ENCODE measurements at regions not wholly inside any gene's neighbourhood (a gene's known extent, or its start where the extent isn't known, plus 50 kb on each side); places are given as distances from the start of the nearest gene placed in this dataset.
"Not testable (repeated sequence)": the region's sequence is repeated elsewhere in the genome, so short reads cannot be mapped to it uniquely, and the experiment has no call there.

DNA sequence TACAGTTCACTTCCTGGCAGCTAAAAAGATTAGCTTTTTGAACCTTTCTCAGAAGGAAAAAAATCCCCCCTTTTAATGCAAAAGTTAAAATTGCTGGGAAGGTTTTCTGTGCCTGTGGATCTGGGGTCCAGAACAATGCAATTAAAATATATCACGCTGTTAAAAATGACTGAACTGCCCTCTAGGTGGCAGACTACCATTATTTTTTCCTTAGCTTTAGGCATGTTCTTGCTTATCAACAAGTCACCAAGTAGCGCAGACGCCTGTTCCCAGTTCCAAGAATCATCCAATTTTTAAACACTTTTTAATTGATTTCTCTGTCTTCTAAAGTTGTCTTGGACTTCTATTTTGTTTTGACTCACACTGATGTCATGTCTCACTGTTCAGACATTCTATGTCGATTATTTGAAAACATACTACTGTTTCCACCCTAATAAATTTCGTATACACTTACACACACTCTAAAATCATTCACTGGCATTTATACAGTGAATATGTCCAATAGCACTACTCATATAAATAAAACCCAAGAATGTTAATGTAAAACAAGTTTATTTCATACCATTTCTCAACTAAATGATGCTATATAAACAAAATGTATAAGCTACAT lies 661.6 kb downstream of the RAPGEF2 start:
- DNase-seq, result no peak
- H3K27me3 Mint-ChIP-seq, result no peaks in the 10 kb centered on the region
- CTCF ChIA-PET, result interaction anchor here (1.1 to 1.3 kb wide), 2 partner anchors 16 to 19 kb away, joined by 3 read pairs; no protein-coding TSS in a partner anchor
- H3K36me3 Mint-ChIP-seq, result no peaks in the 10 kb centered on the region
- no peaks in the 10 kb centered on the region for H3K9me3 Mint-ChIP-seq
- no peak overlapping the region for H3K4me3 Mint-ChIP-seq
- no peaks in the 10 kb centered on the region for H3K4me1 Mint-ChIP-seq
- no peak overlapping the region for H3K27ac Mint-ChIP-seq

DNA sequence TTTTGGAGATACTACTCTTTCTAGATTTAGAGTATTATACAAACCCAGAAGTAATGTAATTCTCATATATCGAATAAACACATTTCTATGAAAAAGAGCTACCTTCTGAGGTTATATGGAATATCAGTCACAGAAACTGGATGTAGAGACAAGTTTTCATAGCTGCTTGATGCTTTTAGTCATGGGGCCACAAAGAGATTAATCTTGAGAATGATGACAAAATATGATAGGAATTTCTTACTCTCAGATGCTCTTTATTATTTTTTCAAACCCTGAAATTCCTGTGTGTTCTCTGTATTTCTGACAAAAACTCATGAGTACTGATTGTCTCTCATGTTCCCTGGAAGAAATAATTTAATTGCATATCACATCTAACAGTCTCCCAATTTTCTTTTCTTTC lies 662.5 kb downstream of the RAPGEF2 start:
- no peaks in the 10 kb centered on the region for H3K9me3 Mint-ChIP-seq
- no peaks in the 10 kb centered on the region for H3K36me3 Mint-ChIP-seq
- no peak overlapping the region for H3K27ac Mint-ChIP-seq
- no peak overlapping the region for H3K4me3 Mint-ChIP-seq
- no peak for DNase-seq
- no peaks in the 10 kb centered on the region for H3K27me3 Mint-ChIP-seq
- no peaks in the 10 kb centered on the region for H3K4me1 Mint-ChIP-seq
- CTCF ChIA-PET, result interaction anchor here (1.3 kb wide), 1 partner anchor 15 kb away, joined by 3 read pairs; no protein-coding TSS in a partner anchor

DNA sequence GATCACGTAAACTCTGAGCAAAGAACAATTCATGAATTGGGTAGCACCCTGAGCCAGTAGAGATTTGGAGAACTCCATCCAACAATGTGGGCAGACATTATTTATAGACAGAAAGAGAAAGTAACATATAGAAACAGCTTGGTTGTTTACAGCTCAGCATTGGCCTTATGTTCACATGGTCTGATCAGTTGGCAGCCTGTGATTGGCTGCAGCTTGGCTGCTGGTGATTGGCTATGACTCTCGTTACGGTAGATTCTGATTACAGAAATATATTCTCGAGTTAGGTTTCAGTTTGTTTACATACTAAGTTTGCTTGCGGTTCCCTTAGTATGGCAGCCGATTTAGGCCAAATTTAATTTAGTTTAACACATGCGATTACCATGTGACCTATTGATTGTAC lies 663.4 kb downstream of the RAPGEF2 start:
- CTCF ChIA-PET, result no interaction called here
- Mint-ChIP-seq H3K36me3 (no peaks in the 10 kb centered on the region), H3K27me3 (no peaks in the 10 kb centered on the region)

DNA sequence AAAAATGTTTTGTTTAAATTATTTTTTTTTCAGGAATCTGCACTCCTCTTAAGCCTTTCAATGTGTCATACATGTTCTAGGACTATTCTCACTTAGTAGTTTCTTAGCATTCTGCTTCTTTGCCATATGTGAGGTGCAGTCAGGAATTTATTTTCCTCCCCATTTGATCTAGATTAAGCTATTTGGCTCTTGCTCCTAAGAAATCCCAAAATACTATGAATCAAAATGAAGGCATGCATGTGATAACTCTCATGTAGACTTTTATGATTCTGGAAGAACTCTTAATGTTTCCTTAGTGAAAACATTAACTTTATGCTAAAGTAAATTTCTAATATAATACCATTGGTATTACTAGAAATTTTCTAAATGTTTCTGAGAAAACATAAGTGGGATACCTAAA lies 664.5 kb downstream of the RAPGEF2 start:
- H3K36me3 Mint-ChIP-seq, result no peaks in the 10 kb centered on the region
- no peaks in the 10 kb centered on the region for H3K27me3 Mint-ChIP-seq
- CTCF ChIA-PET, result no interaction called here
- no peaks in the 10 kb centered on the region for H3K4me1 Mint-ChIP-seq
- no peak for DNase-seq
- H3K4me3 Mint-ChIP-seq, result no peak overlapping the region
- H3K27ac Mint-ChIP-seq, result no peak overlapping the region
- H3K9me3 Mint-ChIP-seq, result no peaks in the 10 kb centered on the region

More for the DNA sequence above, 663.4 kb downstream of the RAPGEF2 start:
- no peaks in the 10 kb centered on the region for H3K9me3 Mint-ChIP-seq
- no peak overlapping the region for H3K4me3 Mint-ChIP-seq
- H3K27ac Mint-ChIP-seq, result no peak overlapping the region
- no peak for DNase-seq
- H3K4me1 Mint-ChIP-seq, result no peaks in the 10 kb centered on the region

DNA sequence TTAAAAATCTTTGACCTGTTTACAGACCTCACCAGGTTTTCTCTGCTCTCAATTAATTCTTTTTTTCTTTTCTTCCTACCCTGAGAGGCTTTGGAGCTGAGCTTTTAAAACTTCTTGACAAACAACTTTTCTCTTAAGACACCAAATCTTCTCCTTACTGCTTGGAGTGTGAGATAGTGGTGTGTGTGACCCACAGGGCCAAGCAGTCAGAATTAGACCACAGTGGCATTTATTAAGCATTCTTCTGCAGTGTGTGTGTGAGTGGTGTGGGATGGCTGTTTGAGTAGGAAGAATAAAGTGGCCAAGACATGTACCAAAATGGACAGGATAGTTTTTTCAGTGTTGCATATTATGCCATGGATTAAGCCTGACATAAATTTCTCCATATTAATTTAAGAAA lies 665.1 kb downstream of the RAPGEF2 start:
- Mint-ChIP-seq H3K27me3 (no peaks in the 10 kb centered on the region), H3K9me3 (no peaks in the 10 kb centered on the region), H3K36me3 (no peaks in the 10 kb centered on the region), H3K27ac (no peak overlapping the region), H3K4me3 (no peak overlapping the region), H3K4me1 (no peaks in the 10 kb centered on the region)
- DNase-seq, result no peak
- CTCF ChIA-PET, result no interaction called here

DNA sequence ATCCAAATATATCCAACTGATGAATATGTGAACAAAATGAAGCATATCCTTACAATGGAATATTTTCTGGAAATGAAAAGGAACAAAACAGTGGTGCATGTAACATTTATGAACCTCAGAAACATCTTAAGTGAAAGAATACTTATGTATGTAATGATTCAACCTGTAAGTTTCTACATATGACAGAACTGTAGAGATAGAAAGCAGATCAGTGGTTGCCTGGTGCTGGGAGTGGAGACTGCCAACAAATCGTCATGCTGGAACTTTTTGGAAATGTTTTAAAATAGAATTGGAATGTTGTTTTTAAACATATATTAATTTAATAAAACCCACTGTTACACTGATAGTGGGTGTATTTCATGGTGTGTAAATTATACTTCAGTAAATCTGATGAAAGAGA lies 667.5 kb downstream of the RAPGEF2 start:
- CTCF ChIA-PET, result no interaction called here
- no peak overlapping the region for H3K4me3 Mint-ChIP-seq

DNA sequence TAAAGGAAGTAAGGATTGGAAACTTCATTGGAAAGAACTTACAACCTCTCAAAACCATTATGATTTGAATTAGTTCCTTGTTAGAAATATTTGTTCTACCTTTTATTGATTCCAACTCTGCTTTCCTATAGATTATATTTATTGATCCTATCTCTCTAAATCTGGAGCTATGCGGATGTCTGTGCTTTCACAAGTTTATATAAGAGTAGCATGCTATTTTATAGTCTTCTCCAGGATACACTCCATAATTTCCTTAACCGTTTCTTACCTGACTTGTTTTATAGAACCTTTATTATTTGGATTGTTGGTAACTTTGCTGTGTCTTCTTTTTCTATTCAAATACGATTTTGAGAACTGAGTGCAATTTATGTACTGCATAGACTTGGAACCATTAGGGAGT lies 668.1 kb downstream of the RAPGEF2 start:
- no peak overlapping the region for H3K27ac Mint-ChIP-seq
- DNase-seq, result no peak
- no peaks in the 10 kb centered on the region for H3K9me3 Mint-ChIP-seq
- CTCF ChIA-PET, result no interaction called here
- no peak overlapping the region for H3K4me3 Mint-ChIP-seq
- H3K36me3 Mint-ChIP-seq, result no peaks in the 10 kb centered on the region
- no peaks in the 10 kb centered on the region for H3K4me1 Mint-ChIP-seq
- H3K27me3 Mint-ChIP-seq, result no peaks in the 10 kb centered on the region

More for the DNA sequence above, 667.5 kb downstream of the RAPGEF2 start:
- Mint-ChIP-seq H3K27ac (no peak overlapping the region), H3K9me3 (no peaks in the 10 kb centered on the region), H3K36me3 (no peaks in the 10 kb centered on the region), H3K4me1 (no peaks in the 10 kb centered on the region), H3K27me3 (no peaks in the 10 kb centered on the region)
- DNase-seq, result no peak

DNA sequence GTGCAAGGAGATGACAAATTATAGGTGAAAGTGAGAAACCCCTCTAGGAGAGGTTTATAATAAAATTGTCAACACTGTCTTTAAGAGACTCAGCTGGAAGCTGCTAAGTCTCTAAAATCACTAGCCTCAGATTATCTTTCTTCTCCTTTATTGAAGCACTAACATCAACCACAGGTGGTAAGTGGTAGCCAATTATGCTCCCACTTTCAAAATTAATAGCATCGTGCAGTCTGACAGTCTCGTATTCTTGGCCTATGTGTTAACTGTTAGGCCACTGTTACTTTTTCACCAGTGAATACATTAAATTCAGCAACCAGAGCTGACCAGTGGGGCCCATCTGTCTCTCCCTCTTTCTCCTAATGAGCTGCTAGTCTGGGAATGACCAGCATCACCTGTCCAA lies 674.1 kb downstream of the RAPGEF2 start:
- Mint-ChIP-seq H3K27me3 (no peaks in the 10 kb centered on the region), H3K4me1 (no peaks in the 10 kb centered on the region), H3K36me3 (no peaks in the 10 kb centered on the region), H3K4me3 (no peak overlapping the region), H3K9me3 (no peaks in the 10 kb centered on the region), H3K27ac (no peak overlapping the region)
- CTCF ChIA-PET, result no interaction called here
- DNase-seq, result no peak

DNA sequence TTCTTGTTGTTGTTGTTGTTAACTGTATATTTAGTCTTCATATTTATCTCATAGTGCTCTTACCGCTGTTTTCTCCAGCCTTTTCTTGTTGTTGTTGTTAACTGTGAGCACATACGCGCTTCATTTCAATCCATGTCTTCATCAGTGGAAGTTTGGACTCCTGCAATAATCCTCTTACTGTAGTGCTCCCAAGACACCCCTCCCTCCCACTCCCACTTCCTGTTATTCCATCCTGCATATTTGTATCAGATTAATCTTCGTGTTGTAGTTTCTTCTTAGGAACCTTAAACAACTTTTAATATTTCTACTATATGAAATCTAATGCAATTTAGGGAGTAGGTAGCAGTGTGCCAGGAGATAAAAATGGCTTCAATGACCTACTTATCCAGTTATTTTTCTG lies 674.8 kb downstream of the RAPGEF2 start:
- H3K9me3 Mint-ChIP-seq, result no peaks in the 10 kb centered on the region
- CTCF ChIA-PET, result no interaction called here
- no peaks in the 10 kb centered on the region for H3K36me3 Mint-ChIP-seq
- H3K27ac Mint-ChIP-seq, result no peak overlapping the region
- no peak overlapping the region for H3K4me3 Mint-ChIP-seq
- H3K27me3 Mint-ChIP-seq, result no peaks in the 10 kb centered on the region
- no peak for DNase-seq
- no peaks in the 10 kb centered on the region for H3K4me1 Mint-ChIP-seq

DNA sequence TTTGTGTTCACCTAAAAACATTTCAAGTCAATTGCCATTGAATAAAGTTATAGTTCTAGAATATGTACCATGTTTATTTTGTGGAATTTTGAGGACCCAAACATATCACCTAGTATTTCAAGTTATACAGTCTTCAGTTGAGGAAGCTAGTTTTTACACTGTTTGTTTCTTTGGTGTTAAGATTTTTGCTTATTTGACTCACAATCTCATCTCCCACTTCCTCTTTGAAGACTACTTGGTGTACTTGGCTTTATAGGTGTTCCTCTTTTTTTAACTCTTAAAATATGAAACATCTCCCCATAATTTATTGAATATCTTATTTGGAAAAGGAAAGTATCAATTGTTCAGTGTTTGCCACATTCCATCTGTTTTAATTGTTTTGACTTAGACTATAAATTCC lies 675.4 kb downstream of the RAPGEF2 start:
- Mint-ChIP-seq H3K36me3 (no peaks in the 10 kb centered on the region), H3K27me3 (no peaks in the 10 kb centered on the region), H3K9me3 (no peaks in the 10 kb centered on the region), H3K4me3 (no peak overlapping the region), H3K4me1 (no peaks in the 10 kb centered on the region), H3K27ac (no peak overlapping the region)
- CTCF ChIA-PET, result no interaction called here
- DNase-seq, result no peak

DNA sequence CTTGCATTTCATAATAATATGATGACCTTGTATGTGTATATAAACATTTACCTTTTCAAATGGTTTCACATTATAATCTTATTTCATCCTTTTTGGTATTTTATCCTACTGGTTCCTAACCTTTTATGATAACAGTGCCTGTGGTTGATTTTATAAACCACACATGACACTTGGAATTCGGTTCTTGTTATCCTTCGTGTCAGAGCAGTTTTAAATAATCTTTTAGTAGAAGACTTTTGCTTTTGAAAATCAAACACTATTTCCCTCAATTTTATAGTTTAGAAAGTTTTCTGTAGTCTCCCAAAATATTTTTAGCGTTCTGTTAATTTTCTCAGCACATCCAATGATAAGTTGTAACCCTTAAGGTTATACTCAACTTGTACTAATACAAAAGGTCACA lies 676.8 kb downstream of the RAPGEF2 start:
- H3K4me3 Mint-ChIP-seq, result no peak overlapping the region
- H3K27ac Mint-ChIP-seq, result no peak overlapping the region
- no peaks in the 10 kb centered on the region for H3K4me1 Mint-ChIP-seq
- H3K27me3 Mint-ChIP-seq, result no peaks in the 10 kb centered on the region
- no peaks in the 10 kb centered on the region for H3K9me3 Mint-ChIP-seq
- no peaks in the 10 kb centered on the region for H3K36me3 Mint-ChIP-seq
- CTCF ChIA-PET, result interaction anchor here (1.2 kb wide), 1 partner anchor 15 kb away, joined by 3 read pairs; no protein-coding TSS in a partner anchor
- DNase-seq, result no peak

DNA sequence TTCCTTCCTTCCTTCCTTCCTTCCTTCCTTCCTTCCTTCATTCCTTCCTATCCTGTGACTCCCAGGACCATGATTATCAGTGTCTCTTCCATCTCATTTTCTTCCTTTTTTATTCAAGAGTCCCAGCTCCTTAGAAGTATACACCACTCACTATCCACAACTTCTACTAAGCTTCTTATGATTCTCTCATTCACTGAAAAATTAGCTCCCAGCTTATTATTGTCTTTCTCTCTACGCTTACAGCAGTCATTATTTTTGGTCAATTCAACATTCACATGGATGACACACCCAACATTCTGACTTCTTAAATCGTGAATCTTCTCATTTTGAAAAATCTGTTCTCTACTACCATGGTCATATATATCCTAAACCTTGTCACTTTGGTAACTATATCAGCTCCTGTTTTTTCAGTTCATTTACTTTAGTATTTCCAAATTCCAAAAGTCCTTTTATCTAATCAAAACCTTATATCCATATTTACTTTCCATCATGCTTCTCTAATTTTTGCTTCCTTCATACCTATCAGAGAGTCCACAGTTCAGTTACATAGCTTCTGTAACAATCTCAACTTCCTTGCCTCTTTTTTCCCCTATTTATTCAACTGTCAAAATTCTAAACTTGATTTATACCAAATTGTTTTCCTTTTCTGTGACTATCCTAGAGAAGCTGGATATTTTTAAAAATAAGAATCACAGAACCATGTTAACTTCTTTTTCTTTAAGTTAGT lies 677.5 kb downstream of the RAPGEF2 start:
- Mint-ChIP-seq H3K9me3 (no peaks in the 10 kb centered on the region), H3K27ac (no peak overlapping the region), H3K36me3 (no peaks in the 10 kb centered on the region), H3K4me1 (no peaks in the 10 kb centered on the region), H3K4me3 (no peak overlapping the region), H3K27me3 (no peaks in the 10 kb centered on the region)
- CTCF ChIA-PET, result interaction anchor here (1.2 kb wide), 1 partner anchor 15 kb away, joined by 3 read pairs; no protein-coding TSS in a partner anchor
- no peak for DNase-seq

DNA sequence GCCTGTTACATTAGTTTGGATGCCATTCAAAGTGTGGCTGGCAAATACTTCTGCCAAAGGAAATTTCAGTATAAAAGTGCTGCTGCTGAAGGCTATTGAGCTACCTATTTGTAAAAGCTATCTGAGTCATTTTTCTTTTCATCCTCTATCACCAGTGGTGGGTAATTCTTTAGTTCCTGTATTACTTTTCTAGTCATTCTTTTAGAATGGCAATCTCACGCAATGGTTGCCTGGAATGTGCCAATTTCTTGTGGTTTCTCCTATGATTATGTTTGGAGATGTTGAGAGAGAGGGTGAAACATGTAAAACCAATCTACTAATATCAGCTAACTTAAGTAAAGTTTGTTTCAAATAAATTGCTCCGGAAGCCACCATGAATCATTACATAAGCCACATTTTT lies 685.0 kb downstream of the RAPGEF2 start:
- Mint-ChIP-seq H3K27me3 (no peaks in the 10 kb centered on the region), H3K27ac (no peak overlapping the region), H3K9me3 (peaks cover 4% of the 10 kb centered on the region), H3K36me3 (no peaks in the 10 kb centered on the region), H3K4me1 (no peaks in the 10 kb centered on the region), H3K4me3 (no peak overlapping the region)
- DNase-seq, result no peak
- CTCF ChIA-PET, result no interaction called here

DNA sequence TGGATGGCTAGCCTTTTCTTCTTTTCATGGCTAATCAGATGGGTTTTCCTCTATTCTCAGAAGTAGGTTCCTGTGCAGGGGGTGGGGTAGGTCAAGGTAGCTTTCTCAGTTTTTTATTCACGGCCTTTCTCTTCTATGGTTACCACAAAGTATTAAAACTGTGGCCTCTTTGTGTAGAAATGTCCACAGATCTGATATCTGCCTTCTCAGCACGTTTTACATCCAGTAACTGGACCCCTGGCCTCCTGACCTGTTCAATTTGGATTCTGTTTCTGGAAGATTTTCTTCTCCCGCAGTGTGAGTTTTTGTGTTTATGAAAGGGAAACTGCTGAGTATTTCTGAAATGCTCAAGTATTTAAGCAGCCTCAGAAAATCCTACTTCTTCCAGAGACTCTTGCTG lies 688.5 kb downstream of the RAPGEF2 start:
- H3K36me3 Mint-ChIP-seq, result no peaks in the 10 kb centered on the region
- H3K9me3 Mint-ChIP-seq, result peaks cover 4% of the 10 kb centered on the region
- H3K4me1 Mint-ChIP-seq, result no peaks in the 10 kb centered on the region
- H3K27me3 Mint-ChIP-seq, result no peaks in the 10 kb centered on the region
- H3K27ac Mint-ChIP-seq, result no peak overlapping the region
- CTCF ChIA-PET, result no interaction called here
- no peak overlapping the region for H3K4me3 Mint-ChIP-seq
- no peak for DNase-seq

DNA sequence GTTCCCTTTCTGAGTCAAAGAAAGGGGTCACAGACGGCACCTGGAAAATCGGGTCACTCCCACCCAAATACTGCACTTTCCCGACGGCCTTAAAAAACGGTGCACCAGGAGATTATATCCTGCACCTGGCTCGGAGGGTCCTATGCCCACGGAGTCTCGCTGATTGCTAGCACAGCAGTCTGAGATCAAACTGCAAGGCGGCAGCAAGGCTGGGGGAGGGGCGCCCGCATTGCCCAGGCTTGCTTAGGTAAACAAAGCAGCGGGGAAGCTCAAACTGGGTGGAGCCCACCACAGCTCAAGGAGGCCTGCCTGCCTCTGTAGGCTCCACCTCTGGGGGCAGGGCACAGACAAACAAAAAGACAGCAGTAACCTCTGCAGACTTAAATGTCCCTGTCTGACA lies 701.7 kb downstream of the RAPGEF2 start:
- DNase-seq, H3K4me1 Mint-ChIP-seq, H3K4me3 Mint-ChIP-seq, H3K36me3 Mint-ChIP-seq, H3K27ac Mint-ChIP-seq, CTCF ChIA-PET, H3K27me3 Mint-ChIP-seq, H3K9me3 Mint-ChIP-seq: not testable (repeated sequence)

All from activated naive CD4-positive, alpha-beta T cell treated with anti-CD3 and anti-CD28 coated beads, Interleukin-2, amount 10 ng/mL, durations not matched to agents 7 days and 5 days (primary cell).